Glutamatergic neuron (in vitro differentiated cells): ENCODE measurements at regions not wholly inside any gene's neighbourhood (a gene's known extent, or its start where the extent isn't known, plus 50 kb on each side); places are given as distances from the start of the nearest gene placed in this dataset.
"Not testable (repeated sequence)": the region's sequence is repeated elsewhere in the genome, so short reads cannot be mapped to it uniquely, and the experiment has no call there.

ENCODE experiments used
- DNase-seq: peaks from one replicate; pipeline ENCODE4 v3.0.0; 2022
- H3K27ac Mint-ChIP-seq: one replicate; pipeline ENCODE4 v1.8.0; 2020; ENCODE audit warnings: mild to moderate bottlenecking, mixed read lengths, inconsistent platforms; ENCODE audit not compliant: unreplicated experiment
- H3K27me3 Mint-ChIP-seq: one replicate; pipeline ENCODE4 v1.8.0; 2020; ENCODE audit warnings: mild to moderate bottlenecking, moderate library complexity, mixed read lengths, inconsistent platforms; ENCODE audit not compliant: unreplicated experiment
- H3K36me3 Mint-ChIP-seq: one replicate; pipeline ENCODE4 v1.8.0; 2020; ENCODE audit warnings: mild to moderate bottlenecking, mixed read lengths, inconsistent platforms; ENCODE audit not compliant: unreplicated experiment
- H3K4me1 Mint-ChIP-seq: one replicate; pipeline ENCODE4 v1.8.0; 2020; ENCODE audit warnings: mild to moderate bottlenecking, low read depth, mixed read lengths, inconsistent platforms; ENCODE audit not compliant: unreplicated experiment
- H3K4me3 Mint-ChIP-seq: one replicate; pipeline ENCODE4 v1.8.0; 2020; ENCODE audit warnings: mild to moderate bottlenecking, mixed read lengths, inconsistent platforms; ENCODE audit not compliant: unreplicated experiment
- H3K9me3 Mint-ChIP-seq: one replicate; pipeline ENCODE4 v1.8.0; 2020; ENCODE audit warnings: mild to moderate bottlenecking, moderate library complexity, mixed read lengths, inconsistent platforms; ENCODE audit not compliant: unreplicated experiment
- CTCF ChIP-seq: fragments of 200-600 bp; sonication (generic); IDR thresholded peaks from one replicate; pipeline ENCODE4 v1.5.0; 2021; ENCODE audit not compliant: partially characterized antibody, unreplicated experiment

DNA sequence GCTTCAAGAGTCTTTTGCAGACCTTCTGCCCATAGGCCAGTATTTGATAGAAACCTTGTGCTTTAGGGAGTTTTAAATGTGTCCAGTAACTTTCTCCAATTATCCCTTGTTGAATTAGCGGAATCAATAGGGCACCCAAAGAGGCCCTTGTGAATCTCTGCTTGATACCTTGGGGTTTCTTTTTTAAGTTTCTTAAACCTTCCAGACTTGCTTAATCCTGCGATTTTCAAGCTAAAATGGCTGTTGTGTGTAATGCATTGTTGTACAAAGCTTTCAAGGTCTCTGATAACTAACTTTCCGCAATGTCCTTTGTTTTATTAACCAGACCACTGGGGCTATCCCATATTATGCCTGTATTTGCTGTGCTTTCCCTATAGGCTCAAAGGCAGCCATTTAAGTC, 577.4 kb upstream of the RORB start:
- no peak for TF ChIP-seq CTCF
- DNase-seq, result no peak
- H3K36me3 Mint-ChIP-seq, result no peaks in the 10 kb centered on the region
- no peaks in the 10 kb centered on the region for H3K4me1 Mint-ChIP-seq
- H3K27ac Mint-ChIP-seq, result no peak overlapping the region
- no peak overlapping the region for H3K4me3 Mint-ChIP-seq
- no peaks in the 10 kb centered on the region for H3K9me3 Mint-ChIP-seq
- H3K27me3 Mint-ChIP-seq, result no peaks in the 10 kb centered on the region

DNA sequence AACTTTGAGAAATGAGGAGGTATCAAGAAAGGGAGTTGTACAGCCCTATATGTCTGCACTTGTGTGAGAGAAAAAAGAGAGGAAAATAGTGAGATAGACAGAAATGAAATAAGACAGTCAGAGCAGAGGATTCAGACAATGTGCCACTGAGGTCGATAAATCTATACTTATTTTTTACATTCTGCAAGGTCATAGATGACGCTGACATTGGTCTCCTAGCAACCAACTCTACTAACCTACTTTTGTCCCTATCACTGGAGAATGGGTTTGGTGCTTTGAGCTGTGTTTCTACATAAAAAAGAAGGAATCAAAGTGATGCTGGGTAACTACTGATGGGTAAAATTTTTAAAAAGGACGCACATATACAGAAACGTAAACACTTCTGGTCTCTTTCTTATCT, 573.3 kb upstream of the RORB start:
- Mint-ChIP-seq H3K36me3 (no peaks in the 10 kb centered on the region), H3K4me3 (no peak overlapping the region), H3K27ac (no peak overlapping the region), H3K9me3 (no peaks in the 10 kb centered on the region), H3K27me3 (no peaks in the 10 kb centered on the region), H3K4me1 (no peaks in the 10 kb centered on the region)
- DNase-seq, result no peak
- TF ChIP-seq CTCF, result no peak

GRCh38 chr9:73951147-73951546, 546.0 kb upstream of the RORB start:
- no peaks in the 10 kb centered on the region for H3K27me3 Mint-ChIP-seq
- no peak for DNase-seq
- no peak overlapping the region for H3K4me3 Mint-ChIP-seq
- TF ChIP-seq CTCF, result no peak
- no peaks in the 10 kb centered on the region for H3K4me1 Mint-ChIP-seq
- no peaks in the 10 kb centered on the region for H3K9me3 Mint-ChIP-seq
- H3K36me3 Mint-ChIP-seq, result no peaks in the 10 kb centered on the region
- no peak overlapping the region for H3K27ac Mint-ChIP-seq

DNA sequence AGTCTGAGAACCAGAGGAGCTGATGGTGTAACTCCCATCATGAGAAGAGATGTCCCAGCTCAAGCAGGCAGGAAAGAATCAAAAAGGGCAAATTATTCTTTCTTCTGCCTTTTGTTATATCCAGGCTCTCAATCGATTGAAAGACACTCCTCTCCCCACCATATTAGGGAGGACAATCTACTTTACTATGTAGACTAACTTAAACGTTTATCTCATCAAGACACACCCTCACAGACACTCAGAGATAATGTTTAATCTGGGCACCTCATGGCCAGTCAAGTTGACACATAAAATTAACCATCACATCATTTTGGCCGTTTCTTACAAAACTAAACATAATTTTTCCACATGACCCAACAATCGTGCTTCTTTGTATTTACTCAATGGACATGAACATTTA, 534.3 kb upstream of the RORB start:
- DNase-seq, result no peak
- no peak overlapping the region for H3K27ac Mint-ChIP-seq
- TF ChIP-seq CTCF, result no peak
- no peaks in the 10 kb centered on the region for H3K27me3 Mint-ChIP-seq
- no peak overlapping the region for H3K4me3 Mint-ChIP-seq
- H3K36me3 Mint-ChIP-seq, result no peaks in the 10 kb centered on the region
- H3K9me3 Mint-ChIP-seq, result no peaks in the 10 kb centered on the region
- H3K4me1 Mint-ChIP-seq, result no peaks in the 10 kb centered on the region

DNA sequence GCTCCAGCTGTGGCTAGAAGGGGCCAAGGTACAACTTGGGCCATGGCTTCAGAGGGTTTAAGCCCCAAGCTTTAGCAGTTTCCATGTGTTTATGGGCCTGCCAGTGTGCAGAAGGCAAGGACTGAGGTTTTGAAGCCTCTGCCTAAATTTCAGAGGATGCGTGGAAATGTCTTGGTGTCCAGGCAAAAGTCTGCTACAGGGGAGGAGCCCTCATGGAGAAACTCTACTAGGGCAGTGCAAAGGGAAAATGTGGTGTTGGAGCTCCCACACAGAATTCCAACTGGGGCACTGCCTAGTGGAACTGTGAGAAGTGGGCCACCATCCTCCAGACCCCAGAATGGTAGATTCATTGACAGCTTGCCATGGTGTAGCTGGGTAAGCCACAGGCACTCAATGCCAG, 527.2 kb upstream of the RORB start:
- no peak for TF ChIP-seq CTCF
- no peak for DNase-seq
- Mint-ChIP-seq H3K9me3 (no peaks in the 10 kb centered on the region), H3K27ac (no peak overlapping the region), H3K36me3 (peaks cover 8% of the 10 kb centered on the region), H3K4me1 (no peaks in the 10 kb centered on the region), H3K27me3 (no peaks in the 10 kb centered on the region), H3K4me3 (no peak overlapping the region)

DNA sequence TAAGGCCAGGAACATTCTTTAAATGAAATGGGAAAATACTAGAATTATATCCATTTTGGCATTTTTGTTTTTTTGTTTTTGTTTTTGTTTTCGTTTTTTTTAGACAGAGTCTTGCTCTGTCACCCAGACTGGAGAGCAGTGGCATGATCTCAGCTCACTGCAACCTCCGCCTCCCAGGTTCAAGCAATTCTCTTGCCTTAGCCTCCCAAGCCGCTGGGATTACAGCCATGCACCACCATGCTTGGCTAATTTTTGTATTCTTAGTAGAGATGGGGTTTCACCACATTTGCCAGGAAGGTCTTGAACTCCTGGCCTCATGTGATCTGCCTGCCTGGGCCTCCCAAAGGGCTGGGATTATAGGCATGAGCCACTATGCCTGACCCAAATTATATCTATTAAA, 520.7 kb upstream of the RORB start:
- not testable (repeated sequence) for H3K36me3 Mint-ChIP-seq, H3K27me3 Mint-ChIP-seq, H3K4me3 Mint-ChIP-seq, H3K4me1 Mint-ChIP-seq, H3K27ac Mint-ChIP-seq, DNase-seq, H3K9me3 Mint-ChIP-seq
